ENCODE measurements at regions not wholly inside any gene's neighbourhood (a gene's known extent, or its start where the extent isn't known, plus 50 kb on each side); places are given as distances from the start of the nearest gene placed in this dataset.
"Not testable (repeated sequence)": the region's sequence is repeated elsewhere in the genome, so short reads cannot be mapped to it uniquely, and the experiment has no call there.

DNA sequence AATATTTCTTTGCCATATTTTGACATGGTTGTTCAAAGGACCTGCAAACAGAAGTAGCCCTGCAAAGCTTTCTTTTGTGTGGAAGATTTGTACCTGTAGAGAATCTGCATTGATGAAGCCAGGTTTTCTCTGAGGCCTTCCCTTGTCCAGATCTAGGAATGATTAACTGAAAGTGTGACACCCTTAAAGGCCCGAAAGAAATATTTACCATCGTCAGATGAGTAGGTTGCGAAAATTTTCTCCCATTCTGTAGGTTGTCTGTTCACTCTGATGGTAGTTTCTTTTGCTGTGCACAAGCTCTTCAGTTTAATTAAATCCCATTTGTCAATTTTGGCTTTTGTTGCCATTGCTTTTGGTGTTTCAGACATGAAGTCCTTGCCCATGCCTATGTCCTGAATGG, 439.0 kb downstream of the SMARCA1 start:
- not testable (repeated sequence) for DNase-seq (ENCODE audit: low read depth, low spot score)

DNA sequence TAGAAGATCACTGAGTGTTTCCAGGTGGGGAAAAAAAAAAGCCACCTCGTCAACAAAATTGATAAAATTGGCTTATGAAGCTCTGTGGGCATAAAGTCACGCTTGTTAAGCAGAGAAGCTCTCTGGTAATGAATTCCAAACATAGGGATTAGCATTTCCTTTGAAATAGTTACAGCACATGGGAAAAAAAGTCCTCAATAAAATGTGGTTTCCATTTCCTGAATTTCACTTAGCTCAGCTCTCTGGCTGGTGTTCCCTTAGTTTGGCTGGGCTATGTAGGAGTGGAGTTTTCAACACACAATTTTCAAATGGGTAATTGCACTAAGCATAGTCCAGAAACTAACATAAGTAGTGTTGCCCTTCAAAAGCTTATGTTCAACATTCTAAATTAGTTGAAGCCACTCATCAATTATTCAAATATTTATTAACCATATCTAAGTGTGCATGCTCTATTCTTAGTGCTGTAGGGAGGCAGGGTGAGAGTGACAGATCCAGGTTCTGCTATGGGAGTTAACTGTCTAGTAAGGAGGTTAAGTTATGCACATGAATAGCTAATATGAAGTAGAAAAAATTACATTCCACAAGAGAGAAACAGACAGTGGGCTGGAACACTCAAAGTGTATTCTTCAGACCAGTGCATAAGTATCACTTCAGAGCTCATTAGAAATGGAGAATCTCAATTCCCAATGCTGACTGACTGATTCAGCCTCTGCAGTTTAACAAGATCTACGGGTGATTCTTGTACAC, 445.7 kb downstream of the SMARCA1 start:
- DNase-seq (ENCODE audit: low read depth, low spot score): no peak

- DNase-seq (ENCODE audit: low read depth, low spot score): no peak
Measured at GRCh38 chrX:129071390-129071789, 451.9 kb downstream of the SMARCA1 start.

GRCh38 chrX:129065895-129066294, 457.4 kb downstream of the SMARCA1 start:
- no peak for DNase-seq (ENCODE audit: low read depth, low spot score)

DNA sequence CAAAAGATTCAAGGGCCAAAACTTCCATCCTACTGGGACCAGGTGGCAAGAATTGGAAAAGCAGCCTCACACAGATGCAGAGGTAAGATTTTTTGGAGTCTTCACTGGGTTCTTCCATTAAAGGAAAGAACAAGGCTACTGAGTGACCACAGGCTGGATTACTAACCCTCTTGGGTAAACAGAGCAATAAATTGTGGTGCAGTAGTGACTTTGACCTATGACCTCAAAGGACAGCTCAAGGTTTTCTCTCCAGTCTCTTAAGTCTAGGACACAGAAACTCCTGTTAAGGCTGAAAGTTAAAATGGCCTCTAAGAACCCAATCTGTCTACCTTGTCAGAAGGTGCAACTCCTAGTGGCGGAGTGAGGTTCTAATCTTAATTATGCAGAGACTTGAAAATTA, 464.9 kb downstream of the SMARCA1 start:
- no peak for DNase-seq (ENCODE audit: low read depth, low spot score)

DNA sequence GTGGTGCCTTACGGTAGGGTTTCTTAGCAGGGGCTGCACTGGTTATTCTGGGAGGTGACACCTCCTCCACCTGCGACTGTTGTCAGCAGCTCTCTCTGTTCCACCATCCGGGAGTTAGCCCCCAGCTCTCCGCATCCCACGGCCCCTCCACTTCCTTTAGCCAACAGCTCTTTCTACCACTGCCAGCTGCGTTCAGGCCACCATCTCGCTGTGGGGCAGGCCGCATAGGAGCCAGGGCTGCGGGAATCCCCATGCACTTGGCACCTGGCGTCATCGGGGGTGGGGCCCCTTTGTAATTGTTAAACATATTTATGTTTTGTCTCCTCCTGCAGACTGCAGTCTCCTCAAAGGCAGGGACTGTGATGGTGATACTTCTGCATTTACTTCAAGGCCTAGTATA, 480.2 kb downstream of the SMARCA1 start:
- no peak for DNase-seq (ENCODE audit: low read depth, low spot score)

GRCh38 chrX:129041319-129041718, 482.0 kb downstream of the SMARCA1 start:
- no peak for DNase-seq (ENCODE audit: low read depth, low spot score)

DNA sequence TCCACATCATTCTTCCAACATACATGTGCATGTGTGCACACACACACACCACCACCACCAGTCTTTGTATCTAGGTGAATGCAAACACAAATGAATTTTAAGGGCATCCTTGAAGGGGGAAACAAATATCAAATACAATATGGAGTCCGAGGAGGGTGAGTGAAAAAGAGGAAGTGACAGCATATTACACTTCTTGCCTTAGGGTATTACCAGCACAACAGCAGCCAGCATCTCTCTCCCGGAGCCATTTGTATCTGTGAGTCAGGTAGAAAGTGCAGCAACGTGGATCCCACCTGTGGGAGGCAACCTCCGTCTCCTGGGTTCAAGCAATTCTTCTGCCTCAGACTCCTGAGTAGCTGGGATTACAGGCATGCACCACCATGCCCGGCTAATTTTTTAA, 483.2 kb downstream of the SMARCA1 start:
- no peak for DNase-seq (ENCODE audit: low read depth, low spot score)

DNA sequence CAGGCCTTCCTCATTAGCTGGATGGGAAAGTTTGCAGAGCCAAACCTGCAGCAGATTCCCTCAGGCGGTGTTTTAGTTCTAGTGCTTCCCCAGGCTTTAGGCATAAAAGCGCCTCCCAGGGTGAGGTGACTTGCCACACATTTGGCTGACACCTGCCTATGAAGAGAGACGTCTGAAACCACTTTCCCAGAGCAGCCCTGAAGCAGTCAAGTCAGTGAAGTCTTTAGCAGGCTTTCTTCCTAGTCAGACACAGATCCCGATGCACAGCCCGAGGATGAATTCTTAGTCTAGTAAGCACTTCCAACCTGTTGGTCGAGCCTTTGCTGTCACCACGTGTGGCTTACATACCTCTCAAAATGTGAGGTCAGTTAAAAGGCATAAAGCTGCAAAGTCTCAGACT, 484.1 kb downstream of the SMARCA1 start:
- no peak for DNase-seq (ENCODE audit: low read depth, low spot score)

- no peak for DNase-seq (ENCODE audit: low read depth, low spot score)
Measured at GRCh38 chrX:129037389-129037788, 485.9 kb downstream of the SMARCA1 start.

DNA sequence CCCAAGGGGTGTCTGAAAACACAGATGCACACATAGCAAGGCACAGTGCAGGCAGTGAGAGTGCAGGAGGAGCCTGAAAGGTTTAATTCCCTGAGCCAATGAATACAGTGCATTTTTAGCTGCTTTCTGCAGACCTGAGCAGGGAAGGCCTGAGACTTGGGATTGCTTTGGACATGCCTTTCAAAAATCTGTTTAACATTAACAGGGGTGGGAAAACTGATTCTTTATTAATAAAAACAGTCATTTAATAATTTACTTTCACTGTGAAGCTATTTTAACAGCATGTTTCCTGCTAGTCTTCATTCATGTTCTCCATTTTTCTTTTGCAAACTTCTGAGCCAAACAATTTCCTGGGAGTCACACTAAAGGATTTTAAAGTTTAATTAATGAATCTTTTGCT, 488.1 kb downstream of the SMARCA1 start:
- no peak for DNase-seq (ENCODE audit: low read depth, low spot score)

- DNase-seq (ENCODE audit: low read depth, low spot score): no peak
Measured at GRCh38 chrX:129034196-129034595, 489.1 kb downstream of the SMARCA1 start.

DNA sequence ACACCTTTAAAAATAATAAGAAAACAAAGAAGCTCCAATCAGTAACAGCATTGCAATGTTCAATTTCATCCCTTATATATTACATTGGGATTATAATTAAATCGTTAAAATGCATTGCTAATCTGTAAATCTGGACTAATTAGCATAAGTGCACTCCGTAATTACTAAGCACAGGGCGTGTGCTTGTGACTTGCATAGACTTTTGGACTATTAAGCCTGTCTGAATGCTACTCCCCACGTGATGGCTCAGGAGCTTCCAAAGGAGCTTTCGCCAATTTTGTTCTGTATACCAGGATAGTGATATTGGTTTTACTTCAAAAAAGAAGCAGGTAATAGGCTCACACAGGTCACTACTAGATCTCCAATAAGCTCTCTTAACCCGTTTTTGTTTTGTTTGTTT, 497.1 kb downstream of the SMARCA1 start:
- DNase-seq (ENCODE audit: low read depth, low spot score): no peak

DNA sequence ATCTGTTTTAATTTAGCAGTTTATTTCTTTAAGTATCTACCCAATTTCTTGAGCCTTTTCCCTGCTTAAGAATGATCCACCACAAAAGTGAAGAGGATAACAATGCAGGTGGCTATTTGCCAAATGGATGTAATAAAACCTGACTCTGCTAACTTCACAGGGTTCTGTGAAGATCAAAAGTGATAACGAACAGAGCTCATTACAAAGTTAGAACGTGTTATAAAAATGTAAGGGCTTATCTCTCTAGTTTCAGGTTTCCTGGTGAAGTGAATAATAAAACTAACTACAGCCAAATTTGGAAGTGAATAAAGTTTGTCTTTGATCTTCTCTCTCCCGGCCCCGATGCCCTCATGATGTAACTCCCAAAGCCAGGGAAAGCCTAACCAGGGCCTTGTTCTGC, 497.9 kb downstream of the SMARCA1 start:
- DNase-seq (ENCODE audit: low read depth, low spot score): no peak

- DNase-seq (ENCODE audit: low read depth, low spot score): no peak
Measured at GRCh38 chrX:129019412-129019811, 503.9 kb downstream of the SMARCA1 start.

- no peak for DNase-seq (ENCODE audit: low read depth, low spot score)
Measured at GRCh38 chrX:129015381-129015780, 507.9 kb downstream of the SMARCA1 start.

GRCh38 chrX:129013574-129013973, 509.7 kb downstream of the SMARCA1 start:
- no peak for DNase-seq (ENCODE audit: low read depth, low spot score)

- peak; percentile 2 for DNase-seq (ENCODE audit: low read depth, low spot score)
Measured at GRCh38 chrX:129007631-129008030, 515.7 kb downstream of the SMARCA1 start.

GRCh38 chrX:129006491-129006890, 516.8 kb downstream of the SMARCA1 start:
- no peak for DNase-seq (ENCODE audit: low read depth, low spot score)

GRCh38 chrX:129000797-129001196, 522.5 kb downstream of the SMARCA1 start:
- no peak for DNase-seq (ENCODE audit: low read depth, low spot score)

DNA sequence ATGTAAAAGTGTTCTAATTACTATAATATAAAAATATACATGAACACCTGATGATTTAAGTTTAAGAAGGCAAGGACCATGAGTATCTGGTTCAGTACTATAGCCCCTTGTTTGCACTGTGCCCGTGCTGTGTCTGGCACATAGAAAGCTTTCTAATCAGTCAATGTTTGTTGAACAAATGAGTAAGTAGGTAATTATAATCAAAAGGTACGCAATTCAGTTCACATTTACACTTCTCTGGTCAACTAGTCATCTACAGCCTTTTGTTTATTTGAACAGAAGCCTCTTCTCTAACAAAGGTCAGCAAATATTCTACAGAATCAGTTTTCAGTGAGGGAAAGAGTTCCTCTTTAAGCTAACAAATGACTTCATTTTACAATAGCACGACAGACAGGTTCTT, 523.3 kb downstream of the SMARCA1 start:
- no peak for DNase-seq (ENCODE audit: low read depth, low spot score)

DNA sequence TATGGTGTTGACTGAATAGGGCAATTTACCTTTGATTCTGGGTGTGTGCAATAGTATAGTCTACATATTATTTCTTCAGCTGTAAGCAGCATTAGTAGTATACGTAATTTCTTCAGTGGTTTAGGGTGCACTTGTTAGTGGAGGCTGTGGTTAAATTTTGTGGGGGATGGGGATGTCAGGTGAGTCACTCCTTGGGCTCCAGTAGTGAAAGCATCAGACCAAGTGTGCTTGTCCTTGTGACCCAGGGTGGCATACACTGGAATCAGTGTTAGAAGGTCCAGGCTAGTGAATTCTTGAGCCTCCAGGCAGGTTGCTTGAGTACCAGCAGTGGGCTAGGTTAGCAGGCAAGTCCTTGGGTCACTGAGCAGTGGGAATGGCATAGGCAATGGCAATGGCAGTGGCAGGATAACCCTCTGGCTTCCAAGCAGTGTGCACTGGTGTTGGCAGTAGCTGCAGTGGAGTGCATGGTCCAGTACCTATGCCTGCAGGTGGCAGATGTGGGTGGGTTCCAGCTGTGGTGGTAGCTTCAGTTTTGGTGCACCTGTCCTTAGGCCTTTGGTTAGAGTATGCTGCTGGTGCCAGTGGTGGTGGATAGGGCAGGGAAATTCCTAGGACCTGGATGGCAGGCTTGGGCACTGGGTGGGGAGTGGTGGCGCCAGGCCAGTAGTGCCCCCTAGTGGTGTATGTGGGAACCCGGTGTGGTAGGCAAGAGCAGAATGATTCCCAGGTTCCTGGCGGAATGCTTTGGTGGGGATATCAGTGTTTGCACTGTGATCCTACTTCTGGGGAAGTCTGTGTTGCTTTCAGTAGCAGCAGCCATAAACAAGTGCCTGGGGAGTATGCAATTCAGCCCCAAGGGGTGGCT, 531.0 kb downstream of the SMARCA1 start:
- DNase-seq (ENCODE audit: low read depth, low spot score): no peak

GRCh38 chrX:128975745-128976144, 547.5 kb downstream of the SMARCA1 start:
- DNase-seq (ENCODE audit: low read depth, low spot score): peak; percentile 28

All from astrocyte of the hippocampus (primary cell).